Trophoblast cell (in vitro differentiated cells and primary cell): ENCODE measurements at regions not wholly inside any gene's neighbourhood (a gene's known extent, or its start where the extent isn't known, plus 50 kb on each side); places are given as distances from the start of the nearest gene placed in this dataset.

Experiments used
- DNase-seq, 2 donors: peaks; one replicate each; pipeline ENCODE4 v3.0.0-alpha.2; 2016
- H2AFZ ChIP-seq: 2 replicates; pipeline ENCODE4 v1.6.1; 2013; ENCODE audit warnings: low read length, moderate library complexity, mild to moderate bottlenecking; ENCODE audit not compliant: insufficient read depth, poor library complexity
- H2AK5ac ChIP-seq: 2 replicates; pipeline ENCODE4 v1.6.1; 2013; ENCODE audit warnings: mild to moderate bottlenecking, low read length
- H2BK120ac ChIP-seq: 2 replicates; pipeline ENCODE4 v1.6.1; 2013; ENCODE audit warnings: low read length, mild to moderate bottlenecking, moderate library complexity; ENCODE audit not compliant: insufficient read depth, poor library complexity
- H2BK12ac ChIP-seq: 2 replicates; pipeline ENCODE4 v1.6.1; 2013; ENCODE audit warnings: mild to moderate bottlenecking, low read length, moderate library complexity
- H2BK5ac ChIP-seq: 2 replicates; pipeline ENCODE4 v1.6.1; 2013; ENCODE audit warnings: low read length, low read depth, moderate library complexity, mild to moderate bottlenecking; ENCODE audit not compliant: poor library complexity
- H3K14ac ChIP-seq: 2 replicates; pipeline ENCODE4 v1.6.1; 2013; ENCODE audit warnings: mild to moderate bottlenecking, low read length
- H3K18ac ChIP-seq: 2 replicates; pipeline ENCODE4 v1.6.1; 2013; ENCODE audit warnings: mild to moderate bottlenecking, low read length
- H3K23ac ChIP-seq: 2 replicates; pipeline ENCODE4 v1.6.1; 2013; ENCODE audit warnings: low read length
- H3K27ac ChIP-seq: 2 replicates; pipeline ENCODE4 v1.5.1; 2013; ENCODE audit warnings: low read depth, mild to moderate bottlenecking, inconsistent platforms, low read length, moderate library complexity
- H3K27me3 ChIP-seq: 2 replicates; pipeline ENCODE4 v1.6.1; 2013; ENCODE audit warnings: inconsistent platforms, mild to moderate bottlenecking, low read length, moderate library complexity; ENCODE audit not compliant: insufficient read depth
- H3K36me3 ChIP-seq, 2 experiments: 1 replicate in 1 of 2; 2 replicates in 1 of 2; pipeline ENCODE4 v1.6.1; 2013; ENCODE audit warnings: low read length in 2 of 2, mild to moderate bottlenecking in 2 of 2, moderate library complexity in 1 of 2; ENCODE audit not compliant: insufficient read depth in 2 of 2, control insufficient read depth in 1 of 2
- H3K4ac ChIP-seq: 2 replicates; pipeline ENCODE4 v1.6.1; 2013; ENCODE audit warnings: low read depth, mild to moderate bottlenecking, low read length, moderate library complexity
- H3K4me1 ChIP-seq, 2 experiments: 1 replicate in 1 of 2; 2 replicates in 1 of 2; pipeline ENCODE4 v1.6.1; 2013; ENCODE audit warnings: low read length in 2 of 2, mild to moderate bottlenecking in 2 of 2, moderate library complexity in 1 of 2; ENCODE audit not compliant: insufficient read depth in 2 of 2, control insufficient read depth in 1 of 2
- H3K4me2 ChIP-seq: 2 replicates; pipeline ENCODE4 v1.6.1; 2013; ENCODE audit warnings: inconsistent platforms, mild to moderate bottlenecking, low read length, moderate library complexity
- H3K4me3 ChIP-seq: 2 replicates; pipeline ENCODE4 v1.5.1; 2013; ENCODE audit warnings: mild to moderate bottlenecking, low read depth, low read length, inconsistent platforms
- H3K79me1 ChIP-seq: one replicate; pipeline ENCODE4 v1.6.1; 2013; ENCODE audit warnings: low read length
- H3K79me2 ChIP-seq: 2 replicates; pipeline ENCODE4 v1.6.1; 2013; ENCODE audit warnings: low read length, mild to moderate bottlenecking; ENCODE audit not compliant: control insufficient read depth, insufficient read depth, poor library complexity
- H3K9ac ChIP-seq: 2 replicates; pipeline ENCODE4 v1.6.1; 2013; ENCODE audit warnings: mild to moderate bottlenecking, low read length
- H3K9me3 ChIP-seq: 2 replicates; pipeline ENCODE4 v1.6.1; 2013; ENCODE audit warnings: low read depth, mild to moderate bottlenecking, control low read depth, inconsistent platforms, low read length; ENCODE audit not compliant: insufficient read depth
- H4K12ac ChIP-seq: 2 replicates; pipeline ENCODE4 v1.6.1; 2013; ENCODE audit warnings: low read depth, mild to moderate bottlenecking, low read length, moderate library complexity
- H4K8ac ChIP-seq: 2 replicates; pipeline ENCODE4 v1.6.1; 2013; ENCODE audit warnings: low read depth, mild to moderate bottlenecking, low read length, moderate library complexity
- H4K91ac ChIP-seq: one replicate; pipeline ENCODE4 v1.6.1; 2013; ENCODE audit warnings: low read depth, mild to moderate bottlenecking, low read length, moderate library complexity
- WGBS: extraction: QIAGEN DNeasy Blood & Tissue Kit; methylation state at CpG from one replicate; pipeline ENCODE4 v1.1.7; 2013; ENCODE audit warnings: missing lambda C conversion rate; ENCODE audit not compliant: insufficient read length, insufficient coverage; ENCODE audit errors: extremely low coverage; 5-methylcytosine and 5-hydroxymethylcytosine counted together

- Histone ChIP-seq H2BK5ac (no peak overlapping the region), H3K14ac (no peak overlapping the region), H2AK5ac (no peak overlapping the region), H3K27me3 (no peaks in the 10 kb centered on the region), H3K23ac (no peak overlapping the region), H3K79me1 (no peaks in the 10 kb centered on the region), H3K4me2 (no peak overlapping the region), H2BK120ac (no peak overlapping the region), H3K27ac (no peak overlapping the region), H2BK12ac (no peak overlapping the region), H3K79me2 (no peaks in the 10 kb centered on the region), H3K18ac (no peak overlapping the region), H4K12ac (no peak overlapping the region), H3K9ac (no peak overlapping the region), H2AFZ (no peak overlapping the region), H3K9me3 (no peaks in the 10 kb centered on the region), H3K4me3 (no peak overlapping the region), H4K91ac (no peak overlapping the region), H4K8ac (no peak overlapping the region), H3K36me3 (no peaks in the 10 kb centered on the region), H3K4me1 (no peaks in the 10 kb centered on the region), H3K4ac (no peak overlapping the region)
- no CpG with 5 or more reads among the region's 2 CpGs for WGBS
- DNase-seq, result no peak
Measured at GRCh38 chr17:56031636-56032035, 121.6 kb upstream of the ANKFN1 start.

GRCh38 chr17:56034197-56034635, 119.1 kb upstream of the ANKFN1 start:
- Histone ChIP-seq H2BK120ac (no peak overlapping the region), H3K4me3 (no peak overlapping the region), H3K79me2 (no peaks in the 10 kb centered on the region), H3K23ac (no peak overlapping the region), H2AFZ (no peak overlapping the region), H2BK12ac (no peak overlapping the region), H3K79me1 (no peaks in the 10 kb centered on the region), H3K4me1 (no peaks in the 10 kb centered on the region), H3K27ac (no peak overlapping the region), H3K18ac (no peak overlapping the region), H2AK5ac (no peak overlapping the region), H2BK5ac (no peak overlapping the region), H3K4ac (no peak overlapping the region), H3K27me3 (no peaks in the 10 kb centered on the region), H3K9me3 (no peaks in the 10 kb centered on the region), H4K91ac (no peak overlapping the region), H4K12ac (no peak overlapping the region), H3K4me2 (no peak overlapping the region), H3K14ac (no peak overlapping the region), H4K8ac (no peak overlapping the region), H3K36me3 (no peaks in the 10 kb centered on the region), H3K9ac (no peak overlapping the region)
- WGBS, result no CpG with 5 or more reads among the region's 6 CpGs
- peak in 1 of 2 donors; percentile 21 for DNase-seq

GRCh38 chr17:56038131-56038530, 115.1 kb upstream of the ANKFN1 start:
- Histone ChIP-seq H3K27ac (no peak overlapping the region), H2BK120ac (no peak overlapping the region), H3K4ac (no peak overlapping the region), H3K4me1 (no peaks in the 10 kb centered on the region), H3K4me2 (no peak overlapping the region), H4K8ac (no peak overlapping the region), H2AK5ac (no peak overlapping the region), H4K12ac (no peak overlapping the region), H3K23ac (no peak overlapping the region), H3K9me3 (no peaks in the 10 kb centered on the region), H3K18ac (no peak overlapping the region), H2AFZ (no peak overlapping the region), H3K79me1 (no peaks in the 10 kb centered on the region), H3K27me3 (no peaks in the 10 kb centered on the region), H3K79me2 (no peaks in the 10 kb centered on the region), H3K36me3 (no peaks in the 10 kb centered on the region), H3K4me3 (no peak overlapping the region), H2BK5ac (no peak overlapping the region), H4K91ac (no peak overlapping the region), H3K14ac (no peak overlapping the region), H2BK12ac (no peak overlapping the region), H3K9ac (no peak overlapping the region)
- no CpG with 5 or more reads among the region's 6 CpGs for WGBS
- DNase-seq, result no peak

GRCh38 chr17:56045872-56046271, 107.4 kb upstream of the ANKFN1 start:
- Histone ChIP-seq H3K4me2 (no peak overlapping the region), H3K9ac (no peak overlapping the region), H2AFZ (no peak overlapping the region), H2BK5ac (no peak overlapping the region), H2BK120ac (no peak overlapping the region), H3K18ac (no peak overlapping the region), H3K14ac (no peak overlapping the region), H4K8ac (no peak overlapping the region), H3K79me1 (no peaks in the 10 kb centered on the region), H3K9me3 (no peaks in the 10 kb centered on the region), H3K4ac (no peak overlapping the region), H4K91ac (no peak overlapping the region), H2BK12ac (no peak overlapping the region), H4K12ac (no peak overlapping the region), H3K23ac (no peak overlapping the region), H3K27ac (no peak overlapping the region), H3K36me3 (no peaks in the 10 kb centered on the region), H2AK5ac (no peak overlapping the region), H3K27me3 (no peaks in the 10 kb centered on the region), H3K4me1 (no peaks in the 10 kb centered on the region), H3K79me2 (no peaks in the 10 kb centered on the region), H3K4me3 (no peak overlapping the region)
- no peak for DNase-seq
- no CpG with 5 or more reads among the region's 9 CpGs for WGBS
